GM21423 (cell line): ENCODE measurements at regions not wholly inside any gene's neighbourhood (a gene's known extent, or its start where the extent isn't known, plus 50 kb on each side); places are given as distances from the start of the nearest gene placed in this dataset.
"Not testable (repeated sequence)": the region's sequence is repeated elsewhere in the genome, so short reads cannot be mapped to it uniquely, and the experiment has no call there.

ENCODE experiments used
- ATAC-seq: cut with Tn5 transposase; IDR thresholded peaks from one replicate; pipeline ENCODE4 v1.9.1; 2021; ENCODE audit warnings: mild to moderate bottlenecking, moderate library complexity; ENCODE audit not compliant: unreplicated experiment

- no peak for ATAC-seq
Measured at GRCh38 chr5:163252950-163253349, 184.4 kb upstream of the CCNG1 start.

GRCh38 chr5:163259495-163259894 lies 177.9 kb upstream of the CCNG1 start:
- no peak for ATAC-seq

- ATAC-seq: no peak
Measured at GRCh38 chr5:163260471-163260870, 176.9 kb upstream of the CCNG1 start.

- no peak for ATAC-seq
Measured at GRCh38 chr5:163260961-163261360, 176.4 kb upstream of the CCNG1 start.

- ATAC-seq: no peak
Measured at GRCh38 chr5:163261647-163262269, 175.6 kb upstream of the CCNG1 start.

- not testable (repeated sequence) for ATAC-seq
Measured at GRCh38 chr5:163266249-163266648, 171.1 kb upstream of the CCNG1 start.

- no peak for ATAC-seq
Measured at GRCh38 chr5:163269624-163270023, 167.8 kb upstream of the CCNG1 start.

GRCh38 chr5:163276466-163276865 lies 160.9 kb upstream of the CCNG1 start:
- no peak for ATAC-seq

GRCh38 chr5:163280897-163281296 lies 156.5 kb upstream of the CCNG1 start:
- not testable (repeated sequence) for ATAC-seq

GRCh38 chr5:163281512-163281911 lies 155.9 kb upstream of the CCNG1 start:
- ATAC-seq: no peak

GRCh38 chr5:163293836-163294235 lies 143.6 kb upstream of the CCNG1 start:
- ATAC-seq: no peak

- no peak for ATAC-seq
Measured at GRCh38 chr5:163303718-163304117, 133.7 kb upstream of the CCNG1 start.

- no peak for ATAC-seq
Measured at GRCh38 chr5:163305655-163306054, 131.7 kb upstream of the CCNG1 start.

GRCh38 chr5:163306421-163306820 lies 131.0 kb upstream of the CCNG1 start:
- no peak for ATAC-seq

- ATAC-seq: no peak
Measured at GRCh38 chr5:163309914-163310313, 127.5 kb upstream of the CCNG1 start.

- ATAC-seq: no peak
Measured at GRCh38 chr5:163310997-163311396, 126.4 kb upstream of the CCNG1 start.

GRCh38 chr5:163312598-163312997 lies 124.8 kb upstream of the CCNG1 start:
- ATAC-seq: no peak

- ATAC-seq: not testable (repeated sequence)
Measured at GRCh38 chr5:163313049-163313448, 124.3 kb upstream of the CCNG1 start.

GRCh38 chr5:163316374-163316773 lies 121.0 kb upstream of the CCNG1 start:
- not testable (repeated sequence) for ATAC-seq

GRCh38 chr5:163318707-163319106 lies 118.7 kb upstream of the CCNG1 start:
- no peak for ATAC-seq

GRCh38 chr5:163321511-163321910 lies 115.9 kb upstream of the CCNG1 start:
- no peak for ATAC-seq

- ATAC-seq: no peak
Measured at GRCh38 chr5:163330723-163331668, 106.4 kb upstream of the CCNG1 start.
